DND-41 (cell line): ENCODE measurements at regions not wholly inside any gene's neighbourhood (a gene's known extent, or its start where the extent isn't known, plus 50 kb on each side); places are given as distances from the start of the nearest gene placed in this dataset.

Source experiments
- ATAC-seq: fragments of 200-7000 bp; cut with Tn5 transposase; 3 replicates; pipeline ENCODE4 v1.9.1; 2021; ENCODE audit warnings: low read depth; ENCODE audit not compliant: insufficient read depth
- DNase-seq: peaks from one replicate; pipeline ENCODE4 v3.0.0-alpha.2; 2020
- H2AFZ ChIP-seq: 2 replicates; pipeline ENCODE4 v1.6.0; 2012; ENCODE audit warnings: low read depth, low read length
- H3K27ac ChIP-seq: 2 replicates; pipeline ENCODE4 v1.5.1; 2012; ENCODE audit warnings: low read length, inconsistent platforms
- H3K27me3 ChIP-seq: fragments of 200-600 bp; sonication (generic); 2 replicates; pipeline ENCODE4 v1.6.0; 2012; ENCODE audit warnings: low read length, mild to moderate bottlenecking, inconsistent platforms; ENCODE audit not compliant: insufficient read depth, poor library complexity
- H3K36me3 ChIP-seq: 2 replicates; pipeline ENCODE4 v1.5.1; 2012; ENCODE audit warnings: low read length, inconsistent platforms; ENCODE audit not compliant: insufficient read depth
- H3K4me1 ChIP-seq: 2 replicates; pipeline ENCODE4 v1.5.1; 2012; ENCODE audit warnings: mild to moderate bottlenecking, low read length; ENCODE audit not compliant: insufficient read depth
- H3K4me2 ChIP-seq: 2 replicates; pipeline ENCODE4 v1.6.0; 2012; ENCODE audit warnings: mild to moderate bottlenecking, moderate library complexity, low read length, inconsistent platforms; ENCODE audit not compliant: insufficient read depth
- H3K4me3 ChIP-seq, 2 experiments: fragments of 200-600 bp in 1 of 2; shearing (Covaris generic) in 1 of 2; 2 replicates each; pipeline ENCODE4 v1.5.1; 2012 to 2016; ENCODE audit warnings: inconsistent platforms in 2 of 2, low read length in 2 of 2, mild to moderate bottlenecking in 2 of 2, low read depth in 1 of 2, moderate library complexity in 1 of 2
- H3K79me2 ChIP-seq: 2 replicates; pipeline ENCODE4 v1.6.0; 2012; ENCODE audit warnings: low read length, inconsistent platforms; ENCODE audit not compliant: insufficient read depth
- H3K9ac ChIP-seq: 2 replicates; pipeline ENCODE4 v1.6.0; 2012; ENCODE audit warnings: low read depth, mild to moderate bottlenecking, inconsistent platforms, low read length, moderate library complexity
- H3K9me3 ChIP-seq: 2 replicates; pipeline ENCODE4 v1.5.1; 2012; ENCODE audit warnings: low read length, moderate library complexity, mild to moderate bottlenecking, inconsistent platforms; ENCODE audit not compliant: insufficient read depth, severe bottlenecking
- H4K20me1 ChIP-seq: 2 replicates; pipeline ENCODE4 v1.6.0; 2012; ENCODE audit warnings: low read length; ENCODE audit not compliant: insufficient read depth
- CTCF ChIP-seq: IDR thresholded peaks from 2 replicates; pipeline ENCODE4 v1.5.1; 2012; ENCODE audit warnings: borderline replicate concordance, low read length, moderate library complexity, mild to moderate bottlenecking; ENCODE audit not compliant: poor library complexity, severe bottlenecking; ENCODE audit errors: extremely low read depth
- EZH2 ChIP-seq: IDR thresholded peaks from 3 replicates; pipeline ENCODE4 v1.6.1; 2012; ENCODE audit warnings: borderline replicate concordance, low read depth, mild to moderate bottlenecking, moderate library complexity, low read length, inconsistent platforms; ENCODE audit not compliant: severe bottlenecking

GRCh38 chr3:144462337-144462736 is 490.7 kb downstream of the DIPK2A start:
- TF ChIP-seq CTCF (no peak), EZH2 (no peak)
- no peak for ATAC-seq
- H3K4me2 ChIP-seq: no peak overlapping the region
- no peak overlapping the region for H3K4me3 ChIP-seq
- H3K36me3 ChIP-seq: no peaks in the 10 kb centered on the region
- no peak overlapping the region for H3K9ac ChIP-seq
- no peaks in the 10 kb centered on the region for H3K9me3 ChIP-seq
- H3K27me3 ChIP-seq: no peaks in the 10 kb centered on the region
- no peaks in the 10 kb centered on the region for H3K4me1 ChIP-seq
- H3K79me2 ChIP-seq: no peaks in the 10 kb centered on the region
- DNase-seq: no peak
- no peak overlapping the region for H3K27ac ChIP-seq
- H2AFZ ChIP-seq: no peak overlapping the region
- H4K20me1 ChIP-seq: no peaks in the 10 kb centered on the region

- H4K20me1 ChIP-seq: no peaks in the 10 kb centered on the region
- no peak for TF ChIP-seq EZH2
- TF ChIP-seq CTCF: no peak
- no peak for ATAC-seq
- H3K4me1 ChIP-seq: no peaks in the 10 kb centered on the region
- H3K27me3 ChIP-seq: no peaks in the 10 kb centered on the region
- H3K27ac ChIP-seq: no peak overlapping the region
- no peak overlapping the region for H2AFZ ChIP-seq
- no peaks in the 10 kb centered on the region for H3K9me3 ChIP-seq
- no peak overlapping the region for H3K9ac ChIP-seq
- no peak overlapping the region for H3K4me2 ChIP-seq
- DNase-seq: no peak
- H3K79me2 ChIP-seq: no peaks in the 10 kb centered on the region
- H3K36me3 ChIP-seq: no peaks in the 10 kb centered on the region
- H3K4me3 ChIP-seq: no peak overlapping the region
Measured at GRCh38 chr3:144463911-144464310, 492.3 kb downstream of the DIPK2A start.

GRCh38 chr3:144466114-144466513 is 494.5 kb downstream of the DIPK2A start:
- no peak overlapping the region for H3K4me2 ChIP-seq
- no peak for ATAC-seq
- TF ChIP-seq EZH2: no peak
- no peak for TF ChIP-seq CTCF

GRCh38 chr3:144466540-144466939 is 494.9 kb downstream of the DIPK2A start:
- no peaks in the 10 kb centered on the region for H3K4me1 ChIP-seq
- H3K27ac ChIP-seq: no peak overlapping the region
- no peak overlapping the region for H3K4me2 ChIP-seq
- TF ChIP-seq CTCF (no peak), EZH2 (no peak)
- no peaks in the 10 kb centered on the region for H3K79me2 ChIP-seq
- no peaks in the 10 kb centered on the region for H3K36me3 ChIP-seq
- no peak for ATAC-seq
- no peaks in the 10 kb centered on the region for H3K27me3 ChIP-seq
- no peak for DNase-seq
- no peaks in the 10 kb centered on the region for H3K9me3 ChIP-seq
- no peak overlapping the region for H2AFZ ChIP-seq
- H4K20me1 ChIP-seq: no peaks in the 10 kb centered on the region
- no peak overlapping the region for H3K4me3 ChIP-seq
- no peak overlapping the region for H3K9ac ChIP-seq

More at GRCh38 chr3:144466114-144466513, 494.5 kb downstream of the DIPK2A start:
- Histone ChIP-seq H3K79me2 (no peaks in the 10 kb centered on the region), H3K4me1 (no peaks in the 10 kb centered on the region), H3K9me3 (no peaks in the 10 kb centered on the region), H4K20me1 (no peaks in the 10 kb centered on the region), H3K27ac (no peak overlapping the region), H3K4me3 (no peak overlapping the region), H2AFZ (no peak overlapping the region), H3K36me3 (no peaks in the 10 kb centered on the region), H3K9ac (no peak overlapping the region), H3K27me3 (no peaks in the 10 kb centered on the region)
- no peak for DNase-seq
